Body of pancreas (tissue), 4 donors: ENCODE measurements at regions not wholly inside any gene's neighbourhood (a gene's known extent, or its start where the extent isn't known, plus 50 kb on each side); places are given as distances from the start of the nearest gene placed in this dataset.

Experiments used
- CTCF ChIP-seq, 7 experiments: fragments of 450-650 bp in 4 of 7; fragments of 200-600 bp in 3 of 7; sonication (generic) in 3 of 7; IDR thresholded peaks; one replicate each; pipeline ENCODE4 v1.5.1; 2016 to 2019; ENCODE audit warnings: antibody characterized with exemption in 7 of 7
- POLR2A ChIP-seq, 3 donors: fragments of 450-650 bp; IDR thresholded peaks; one replicate each; pipeline ENCODE4 v1.6.1; 2016; ENCODE audit warnings: antibody characterized with exemption in 3 of 3, mild to moderate bottlenecking in 2 of 3

GRCh38 chr3:137947117-137947516 lies 62.8 kb upstream of the CLDN18 start:
- no peak for TF ChIP-seq POLR2A (IDR thresholded peaks at IDR 0.05)
- no peak for TF ChIP-seq CTCF (IDR thresholded peaks at IDR 0.05)
